ENCODE measurements at regions not wholly inside any gene's neighbourhood (a gene's known extent, or its start where the extent isn't known, plus 50 kb on each side); places are given as distances from the start of the nearest gene placed in this dataset.

GRCh38 chr4:133584714-133585113 is 435.6 kb downstream of the PCDH10 start:
- H3K4me3 ChIP-seq (ENCODE audit: low read length), result no peak overlapping the region
- TF ChIP-seq CTCF (IDR thresholded peaks at IDR 0.05; ENCODE audit: insufficient read depth, low read depth, low read length, missing control alignments), result no peak
- DNase-seq (ENCODE audit: low read depth), result no peak

- TF ChIP-seq CTCF (IDR thresholded peaks at IDR 0.05; ENCODE audit: insufficient read depth, low read depth, low read length, missing control alignments), result no peak
- no peak for DNase-seq (ENCODE audit: low read depth)
These were observed 433.0 kb downstream of the PCDH10 start for GRCh38 chr4:133581996-133582619.

DNA sequence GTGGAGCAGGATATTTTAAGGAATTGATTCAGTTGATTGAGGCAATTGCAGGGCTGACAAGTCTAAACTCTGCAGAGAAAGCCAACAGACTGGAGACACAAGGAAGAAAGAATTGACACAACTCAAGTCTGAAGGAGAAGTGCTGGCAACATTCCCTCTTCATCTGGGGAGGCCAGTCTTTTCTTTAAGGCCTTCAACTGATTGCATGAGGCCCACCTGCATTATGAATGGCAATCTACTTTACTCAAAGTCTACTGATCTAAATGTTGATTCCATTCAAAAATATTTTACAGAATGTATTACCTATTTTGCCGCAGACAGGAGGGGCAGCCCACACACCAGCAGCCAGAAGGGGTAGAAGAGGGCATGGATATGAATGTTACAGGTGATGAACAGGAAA is 425.2 kb downstream of the PCDH10 start:
- no peak for DNase-seq (ENCODE audit: low read depth)
- TF ChIP-seq CTCF (IDR thresholded peaks at IDR 0.05; ENCODE audit: insufficient read depth, low read depth, low read length, missing control alignments), result no peak

More at GRCh38 chr4:133581996-133582619, 433.0 kb downstream of the PCDH10 start:
- no peak overlapping the region for H3K4me3 ChIP-seq (ENCODE audit: low read length)

GRCh38 chr4:133565379-133565778 is 416.3 kb downstream of the PCDH10 start:
- peak; percentile 71 for DNase-seq (ENCODE audit: low read depth)
- TF ChIP-seq CTCF (IDR thresholded peaks at IDR 0.05; ENCODE audit: insufficient read depth, low read depth, low read length, missing control alignments), result no peak
- H3K4me3 ChIP-seq (ENCODE audit: low read length), result no peak overlapping the region

More for the DNA sequence above, 425.2 kb downstream of the PCDH10 start:
- H3K4me3 ChIP-seq (ENCODE audit: low read length), result no peak overlapping the region

DNA sequence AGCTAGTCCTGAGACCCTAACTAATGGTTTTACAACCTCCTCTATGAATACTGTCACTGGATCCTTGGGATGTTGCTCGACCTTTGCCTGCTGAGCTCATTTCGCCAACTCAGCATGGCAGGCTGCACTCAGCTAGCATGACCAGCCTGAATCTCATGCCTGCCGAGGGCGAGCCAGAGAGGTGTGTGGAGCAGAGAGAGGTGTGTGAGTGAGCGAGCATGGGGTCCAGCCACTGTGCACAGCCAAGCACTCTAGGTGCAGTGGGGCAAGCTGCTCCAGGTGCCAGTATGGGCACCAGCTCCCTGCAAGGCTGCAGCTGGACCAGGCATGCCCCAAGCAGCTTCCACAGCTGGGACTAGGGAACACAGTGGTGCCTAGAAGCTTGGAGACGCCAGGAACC is 410.9 kb downstream of the PCDH10 start:
- no peak overlapping the region for H3K4me3 ChIP-seq (ENCODE audit: low read length)
- no peak for DNase-seq (ENCODE audit: low read depth)
- TF ChIP-seq CTCF (IDR thresholded peaks at IDR 0.05; ENCODE audit: insufficient read depth, low read depth, low read length, missing control alignments), result no peak

- peak; percentile 6 for DNase-seq (ENCODE audit: low read depth)
- no peak for TF ChIP-seq CTCF (IDR thresholded peaks at IDR 0.05; ENCODE audit: insufficient read depth, low read depth, low read length, missing control alignments)
- H3K4me3 ChIP-seq (ENCODE audit: low read length), result no peak overlapping the region
These were observed 406.6 kb downstream of the PCDH10 start for GRCh38 chr4:133555671-133556070.

DNA sequence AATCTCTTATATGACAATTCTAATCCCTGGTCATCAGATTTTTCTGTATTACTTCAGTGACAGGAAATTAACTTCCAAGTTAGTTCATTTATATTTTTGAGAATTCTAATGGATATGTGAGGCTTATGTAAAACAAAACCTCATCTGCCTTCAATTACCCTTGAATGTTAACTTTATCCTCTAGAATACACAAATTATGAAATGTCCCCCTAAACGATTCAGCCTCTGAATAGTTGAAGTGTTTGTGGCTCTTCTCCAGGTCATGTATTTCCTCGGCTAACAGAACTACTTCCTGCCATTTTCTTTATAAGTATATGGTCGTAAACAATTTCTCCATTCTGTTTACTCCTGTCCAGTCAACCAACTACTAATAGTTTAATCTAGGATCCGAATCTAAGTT is 401.3 kb downstream of the PCDH10 start:
- DNase-seq (ENCODE audit: low read depth), result no peak
- no peak for TF ChIP-seq CTCF (IDR thresholded peaks at IDR 0.05; ENCODE audit: insufficient read depth, low read depth, low read length, missing control alignments)
- H3K4me3 ChIP-seq (ENCODE audit: low read length), result no peak overlapping the region

Data from epithelial cell of esophagus (primary cell).